NCI-H2227 treated with DMSO at 0.1 percent for 48 hours (cell line): ENCODE measurements at regions not wholly inside any gene's neighbourhood (a gene's known extent, or its start where the extent isn't known, plus 50 kb on each side); places are given as distances from the start of the nearest gene placed in this dataset.
"Not testable (repeated sequence)": the region's sequence is repeated elsewhere in the genome, so short reads cannot be mapped to it uniquely, and the experiment has no call there.

Experiments
- DNase-seq: peaks from one replicate; lab custom pipeline; 2025; lab: John Stamatoyannopoulos, UW

DNA sequence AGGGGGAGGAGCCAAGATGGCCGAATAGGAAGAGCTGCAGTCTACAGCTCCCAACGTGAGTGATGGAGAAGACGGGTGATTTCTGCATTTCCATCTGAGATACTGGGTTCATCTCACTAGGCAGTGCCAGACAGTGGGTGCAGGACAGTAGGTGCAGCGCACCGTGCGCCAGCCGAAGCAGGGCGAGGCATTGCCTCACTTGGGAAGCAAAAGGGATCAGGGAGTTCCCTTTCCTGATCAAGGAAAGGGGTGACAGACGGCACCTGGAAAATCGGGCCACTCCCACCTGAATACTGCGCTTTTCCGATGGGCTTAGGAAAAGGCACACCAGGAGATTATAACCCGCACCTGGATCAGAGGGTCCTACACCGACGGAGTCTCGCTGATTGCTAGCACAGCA is 121.1 kb upstream of the SESTD1 start:
- not testable (repeated sequence) for DNase-seq

DNA sequence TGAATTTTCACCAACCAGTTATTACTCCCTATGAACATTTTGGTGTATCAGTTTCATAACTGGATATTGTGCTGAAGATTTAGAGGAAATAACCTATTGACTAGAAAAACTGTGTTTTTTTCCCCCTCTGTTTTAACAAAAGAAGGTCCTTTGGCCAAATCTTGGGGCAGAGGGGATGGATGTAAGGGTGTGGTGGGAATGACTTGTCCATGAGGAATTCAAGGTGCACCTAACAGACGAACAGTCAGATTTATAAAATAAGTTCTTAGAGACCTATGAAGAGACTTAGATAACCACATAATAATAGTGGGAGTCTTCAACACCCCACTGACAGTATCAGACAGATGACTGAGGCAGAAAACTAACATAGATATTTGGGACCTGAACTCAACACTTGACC is 119.3 kb upstream of the SESTD1 start:
- no peak for DNase-seq

DNA sequence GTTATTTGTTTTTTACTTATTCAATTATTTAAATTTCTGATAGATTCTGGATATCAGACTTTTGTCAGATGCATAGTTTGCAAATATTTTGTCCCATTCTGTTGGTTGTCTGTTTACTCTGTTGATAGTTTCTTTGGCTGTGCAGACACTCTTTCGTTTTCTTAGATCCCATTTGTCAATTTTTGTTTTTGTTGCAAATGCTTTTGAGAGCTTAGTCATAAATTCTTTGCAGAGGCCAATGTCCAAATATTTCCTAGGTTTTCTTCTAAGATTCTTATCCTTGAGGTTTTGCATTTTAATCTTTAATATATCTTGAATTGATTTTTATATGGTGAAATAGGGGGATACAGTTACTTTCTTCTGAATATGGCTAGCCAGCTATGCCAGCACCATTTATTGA is 112.7 kb upstream of the SESTD1 start:
- DNase-seq, result no peak

DNA sequence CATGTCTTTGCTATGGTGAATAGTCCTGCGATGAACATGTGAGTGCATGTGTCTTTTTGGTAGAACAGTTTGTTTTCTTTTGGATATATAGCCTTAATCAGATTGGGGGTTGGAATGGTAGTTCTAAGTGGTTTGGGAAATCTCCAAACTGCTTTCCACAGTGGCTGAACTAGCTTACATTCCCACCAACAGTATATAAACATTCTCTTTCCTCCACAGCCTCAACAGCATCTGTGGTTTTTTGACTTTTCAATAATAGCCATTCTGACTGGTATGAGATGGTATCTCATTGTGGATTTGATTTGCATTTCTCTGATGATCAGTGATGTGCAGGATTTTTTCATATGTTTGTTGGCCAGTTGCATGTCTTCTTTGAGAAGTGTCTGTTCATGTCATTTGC is 112.2 kb upstream of the SESTD1 start:
- DNase-seq, result no peak

DNA sequence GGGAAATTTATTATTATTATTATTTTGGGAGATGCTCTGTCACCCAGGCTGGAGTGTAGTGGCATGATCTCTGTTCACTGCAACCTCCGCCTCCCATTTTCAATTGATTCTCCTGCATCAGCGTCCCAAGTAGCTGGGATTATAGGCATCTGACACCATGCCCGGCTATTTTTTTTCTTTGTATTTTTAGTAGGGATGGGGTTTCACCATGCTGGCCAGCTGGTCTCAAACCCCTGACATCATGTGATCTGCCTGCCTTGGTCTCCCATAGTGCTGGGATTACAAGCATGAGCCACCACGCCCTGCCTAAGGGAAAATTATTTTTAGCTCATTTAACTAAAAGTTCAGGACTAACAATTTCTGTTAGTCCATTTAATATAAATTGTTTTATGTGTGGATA is 109.2 kb upstream of the SESTD1 start:
- no peak for DNase-seq

DNA sequence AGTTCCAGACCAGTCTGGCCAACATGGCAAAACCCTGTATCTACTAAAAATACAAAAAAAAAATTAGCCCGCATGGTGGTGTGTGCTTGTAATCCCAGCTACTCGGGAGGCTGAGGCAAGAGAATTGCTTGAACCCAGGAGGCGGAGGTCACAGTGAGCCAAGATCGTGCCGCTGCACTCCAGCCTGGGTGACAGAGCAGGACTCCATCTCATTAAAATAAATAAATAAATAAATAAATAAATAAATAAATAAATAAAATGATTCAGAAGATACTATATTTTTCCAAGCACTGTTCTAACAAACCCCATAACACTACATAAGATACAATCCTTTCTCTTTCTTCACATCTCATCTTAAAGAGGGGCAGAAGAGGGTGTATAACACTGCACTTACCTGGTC is 100.9 kb upstream of the SESTD1 start:
- DNase-seq, result not testable (repeated sequence)

DNA sequence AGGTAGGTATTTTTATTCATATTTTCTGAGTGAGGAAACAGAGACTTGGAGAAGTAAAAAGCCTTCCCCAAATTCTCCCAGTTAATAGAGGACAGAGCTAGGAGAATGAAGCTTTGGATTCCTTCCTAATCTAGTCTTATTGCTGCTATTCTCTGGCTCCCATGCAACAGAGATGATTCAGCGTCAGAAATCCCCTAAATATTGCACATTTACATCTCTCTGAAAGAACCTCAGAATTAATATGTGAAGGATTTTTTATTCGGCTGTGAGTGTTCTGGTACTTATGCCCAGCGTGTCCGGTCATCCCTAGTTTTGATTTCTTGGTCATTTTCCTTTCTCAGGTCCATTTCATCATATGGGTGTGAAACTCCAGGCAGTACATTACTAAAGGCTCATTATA is 91.2 kb upstream of the SESTD1 start:
- DNase-seq, result no peak

DNA sequence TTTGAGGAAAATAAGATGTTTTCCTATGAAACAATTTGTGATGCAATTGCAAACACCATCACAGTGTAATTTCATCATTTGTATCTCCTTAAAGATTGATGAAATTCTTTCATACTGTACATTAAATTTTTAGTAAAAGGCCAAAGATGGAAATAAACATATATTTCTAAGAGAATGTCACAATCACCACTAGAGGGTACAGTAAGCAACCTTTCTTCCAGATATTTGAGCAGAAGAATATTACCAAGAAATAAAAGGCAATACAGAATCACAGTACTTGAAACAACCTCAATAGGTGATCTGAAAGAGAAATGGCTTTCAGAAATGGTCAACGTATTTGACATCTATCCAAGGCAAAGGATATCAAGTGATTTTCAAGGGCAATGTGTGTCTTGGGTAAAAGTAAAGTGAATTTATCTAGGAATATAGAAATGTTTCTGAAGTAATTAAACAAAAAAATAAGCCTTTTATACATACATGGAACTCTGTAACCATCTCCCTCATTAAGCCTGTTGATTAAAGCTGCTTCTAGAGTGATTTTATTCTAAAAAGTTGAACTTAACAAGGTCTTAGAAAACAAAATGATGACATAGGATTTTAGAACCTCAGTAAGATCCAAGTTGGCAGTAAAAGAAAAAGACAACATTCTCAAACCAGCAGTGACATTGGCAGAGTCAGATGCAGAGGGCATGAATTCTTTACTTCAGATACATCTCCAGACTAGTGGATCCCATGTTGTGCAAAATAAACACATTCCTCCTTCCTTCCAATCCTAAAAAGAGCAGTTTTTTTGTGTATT is 90.3 kb upstream of the SESTD1 start:
- DNase-seq, result no peak

DNA sequence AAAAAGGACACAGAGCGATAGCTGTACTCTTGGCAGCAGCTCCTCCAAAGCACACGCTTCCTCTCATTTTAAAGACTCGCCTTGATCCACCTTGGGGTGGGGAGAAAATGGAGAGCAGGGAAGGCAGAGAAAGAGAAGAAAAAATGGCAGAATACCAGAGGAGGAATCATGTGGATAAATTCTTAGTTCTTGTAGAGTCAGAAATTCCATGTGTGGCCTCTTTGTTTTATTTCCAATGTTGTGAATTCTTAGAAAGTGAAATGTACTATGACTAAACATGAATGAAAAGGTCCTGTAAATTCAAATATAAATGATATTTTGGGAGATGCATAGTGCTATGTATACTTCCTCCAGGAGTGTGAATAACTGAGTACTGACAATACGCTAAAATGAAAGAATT is 89.7 kb upstream of the SESTD1 start:
- DNase-seq, result no peak

DNA sequence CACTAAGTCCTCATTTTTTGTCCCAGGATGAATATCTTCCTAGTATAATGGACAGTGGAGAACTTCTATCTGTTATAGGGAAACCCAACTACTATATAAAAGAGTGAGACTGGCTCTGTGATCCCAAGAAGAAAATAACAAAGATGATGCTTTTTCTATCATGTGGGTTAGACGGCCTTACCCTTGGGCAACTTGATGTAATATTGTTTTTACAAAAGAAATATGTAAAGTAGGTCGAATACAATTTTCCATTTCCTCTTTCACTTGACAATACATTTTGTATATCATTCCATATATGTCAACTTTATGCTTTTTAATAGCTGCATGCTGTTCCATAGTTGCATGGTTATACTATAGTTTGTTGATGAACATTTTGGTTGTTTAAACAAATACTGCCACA is 87.5 kb upstream of the SESTD1 start:
- DNase-seq, result no peak

DNA sequence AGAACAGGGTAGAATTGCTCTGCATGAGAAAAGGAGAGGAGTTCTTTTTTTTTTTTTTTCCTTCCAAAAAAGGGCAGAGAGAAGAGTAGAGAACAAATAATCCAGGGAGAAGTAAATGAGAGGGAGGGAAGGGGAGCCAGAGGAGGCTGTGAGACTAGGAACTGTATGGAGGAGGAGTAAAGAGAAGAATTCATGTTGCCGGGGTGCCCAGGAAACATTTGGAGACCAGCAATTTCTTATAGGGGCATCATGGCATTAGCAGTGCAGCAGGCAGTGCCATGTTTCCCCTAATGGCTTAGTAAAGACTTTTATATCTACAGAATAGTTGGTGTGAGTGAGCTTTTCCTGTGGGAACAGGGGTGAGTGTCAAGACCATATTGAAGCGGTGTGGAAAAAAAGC is 86.4 kb upstream of the SESTD1 start:
- DNase-seq, result no peak

DNA sequence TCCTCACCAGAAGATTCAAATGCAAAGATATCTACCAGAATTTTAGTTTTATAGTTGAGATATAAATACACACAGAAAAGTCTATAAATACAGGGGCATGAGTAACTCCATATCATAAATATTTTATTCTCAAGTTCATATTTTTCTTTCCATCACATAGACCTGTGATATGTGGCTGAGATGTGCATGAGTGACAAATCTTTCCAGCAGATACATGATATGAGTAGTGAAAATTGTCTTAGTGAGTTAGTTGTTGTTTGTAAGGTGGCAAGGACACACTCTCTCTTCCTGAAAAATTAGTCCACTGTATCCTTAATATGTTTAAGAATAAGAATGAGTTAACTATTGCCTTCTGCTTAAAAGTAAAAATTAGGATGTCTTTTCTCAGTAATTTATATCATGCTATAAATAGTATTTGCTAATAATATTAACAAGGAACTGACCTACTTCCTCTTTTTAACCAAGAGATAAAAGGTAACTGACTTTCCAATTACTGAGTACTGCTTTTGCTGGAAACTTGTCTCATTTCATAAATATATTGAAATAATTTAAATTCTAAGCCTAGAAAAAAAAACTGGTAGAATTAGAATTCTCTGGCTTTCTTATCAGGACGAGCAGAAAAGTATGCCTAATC is 85.2 kb upstream of the SESTD1 start:
- no peak for DNase-seq

DNA sequence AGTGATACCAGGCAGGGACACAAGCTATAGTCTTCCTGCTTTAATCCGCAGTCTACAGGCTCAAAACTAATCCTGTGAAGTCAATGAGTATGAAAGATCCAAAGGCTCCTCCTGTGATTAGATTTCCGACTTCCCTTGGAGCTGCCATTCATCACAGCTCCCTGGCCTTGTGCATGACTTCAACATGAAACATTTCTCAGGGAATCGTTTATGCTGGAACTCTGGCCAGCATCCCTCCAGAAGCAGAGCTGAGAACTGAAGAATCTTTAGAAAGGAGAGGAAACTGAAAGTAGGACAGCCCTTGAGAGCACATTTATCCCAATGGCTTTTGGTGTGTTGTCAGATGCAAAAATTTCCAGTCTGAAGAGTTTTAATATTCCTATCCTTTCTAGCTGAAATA is 84.3 kb upstream of the SESTD1 start:
- no peak for DNase-seq

DNA sequence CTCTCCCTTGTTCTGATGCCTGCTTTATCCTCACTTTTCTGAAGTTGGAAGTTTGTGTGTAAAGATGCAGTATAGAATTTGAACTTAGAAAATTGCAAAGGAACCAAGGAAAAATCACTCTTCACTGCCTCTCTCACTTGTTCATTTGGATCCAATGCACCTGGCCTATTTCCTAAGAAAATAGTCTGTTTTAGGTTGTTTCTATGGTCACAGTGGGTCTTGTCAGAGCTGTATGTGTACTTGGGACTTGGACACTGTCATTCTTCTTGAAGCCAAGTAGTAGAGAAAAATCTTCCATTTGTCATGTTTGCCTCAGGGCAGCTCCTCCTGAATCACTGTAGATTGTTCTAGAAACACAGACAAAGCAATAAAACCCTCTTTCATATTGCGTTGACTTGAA is 80.3 kb upstream of the SESTD1 start:
- DNase-seq, result no peak

DNA sequence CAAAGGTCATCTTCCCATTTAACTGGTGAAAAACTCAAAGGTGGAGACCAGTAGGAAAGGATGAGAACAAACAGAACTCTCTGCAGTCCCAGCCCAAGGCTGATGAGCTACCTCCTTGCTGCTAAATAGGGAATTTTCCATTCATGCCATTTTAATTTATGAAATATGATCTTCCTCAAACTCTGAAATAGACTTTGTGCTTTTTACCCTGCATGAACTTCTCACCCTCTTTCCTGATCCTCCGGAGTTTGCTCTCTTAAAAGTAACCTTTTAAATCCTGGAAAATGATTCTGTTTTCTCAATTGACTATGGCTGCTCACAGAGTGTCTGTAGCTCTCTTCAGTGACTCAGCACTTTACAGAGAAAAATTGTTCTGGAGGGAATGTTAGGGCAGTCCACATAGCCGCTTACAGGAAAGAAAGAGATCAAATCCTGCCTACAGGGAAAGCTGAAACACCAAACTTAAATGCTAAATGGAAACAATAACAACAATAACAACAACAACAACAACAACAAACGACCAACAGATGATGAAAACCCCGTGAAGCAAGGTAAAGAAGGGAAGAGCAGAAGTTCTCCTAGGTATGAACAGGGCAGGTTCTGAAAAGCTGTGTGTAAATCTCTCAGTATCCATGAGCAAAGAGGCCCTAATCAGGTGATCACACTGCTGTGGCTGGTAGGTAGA is 79.8 kb upstream of the SESTD1 start:
- DNase-seq, result peak; percentile 14

DNA sequence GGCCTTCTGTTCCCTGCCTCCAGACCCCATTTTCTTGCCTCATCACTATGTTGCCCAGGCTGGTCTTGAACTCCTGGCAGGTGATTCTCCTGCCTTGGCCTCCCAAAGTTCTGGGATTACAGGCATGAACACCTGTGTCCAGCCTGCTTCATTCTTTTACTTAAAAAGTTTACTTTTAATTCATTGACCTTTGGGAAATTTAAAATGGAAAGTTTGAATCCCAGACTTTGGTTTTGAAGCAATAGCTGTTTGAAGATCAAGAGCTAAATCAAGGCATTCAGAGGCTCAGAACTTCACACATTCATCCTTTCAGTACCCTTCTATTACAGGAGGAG is 79.3 kb upstream of the SESTD1 start:
- no peak for DNase-seq

DNA sequence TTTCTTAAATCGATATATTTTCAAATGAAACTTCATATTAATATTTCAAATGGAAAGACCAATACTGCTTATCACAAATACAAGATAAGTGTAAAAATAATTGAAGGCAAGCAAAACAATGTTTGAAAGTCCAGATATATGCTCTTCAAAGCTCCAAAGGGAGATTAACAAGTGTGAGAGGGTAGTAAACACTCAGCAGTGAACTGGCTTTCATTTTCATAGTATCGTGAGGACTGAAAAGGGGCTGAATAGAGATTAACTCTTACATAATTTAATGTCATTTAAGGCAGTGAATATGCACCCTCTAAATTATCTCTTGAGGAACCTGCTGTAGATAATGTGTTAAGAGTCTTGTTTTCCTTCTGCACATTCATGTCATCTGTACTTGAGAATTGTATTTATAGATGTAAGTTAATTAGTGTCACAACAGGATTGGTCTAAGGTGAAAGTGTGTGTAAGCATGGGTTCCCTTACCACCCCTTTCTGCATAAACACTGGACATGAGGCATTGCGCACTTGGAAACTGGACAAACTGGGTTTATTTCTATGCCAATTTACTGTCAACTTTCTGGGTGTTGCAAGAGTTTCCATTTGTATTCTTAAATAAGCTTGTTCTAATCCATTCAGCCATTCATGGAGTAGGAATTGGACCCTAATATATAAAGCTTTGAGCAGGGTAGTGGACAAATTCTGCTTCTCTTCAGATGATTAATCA is 76.7 kb upstream of the SESTD1 start:
- no peak for DNase-seq

DNA sequence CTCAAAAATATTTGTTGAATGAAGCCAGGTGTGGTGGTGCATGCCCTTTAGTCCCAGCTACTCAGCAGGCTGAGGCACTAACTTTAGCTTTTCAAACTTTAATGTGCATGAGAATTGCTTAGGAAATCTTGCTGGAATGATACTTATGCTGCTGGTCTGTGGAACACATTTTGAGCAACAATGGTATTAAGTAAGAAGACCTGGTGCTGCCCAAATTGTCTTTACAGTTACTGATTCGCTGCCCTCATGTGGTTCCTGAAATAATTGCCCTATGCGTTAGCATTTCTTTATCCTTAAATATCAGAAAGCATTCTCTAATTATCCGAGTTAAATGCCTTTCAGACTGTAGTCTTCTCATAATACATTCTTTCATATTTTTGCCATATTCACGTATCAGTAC is 76.0 kb upstream of the SESTD1 start:
- no peak for DNase-seq

DNA sequence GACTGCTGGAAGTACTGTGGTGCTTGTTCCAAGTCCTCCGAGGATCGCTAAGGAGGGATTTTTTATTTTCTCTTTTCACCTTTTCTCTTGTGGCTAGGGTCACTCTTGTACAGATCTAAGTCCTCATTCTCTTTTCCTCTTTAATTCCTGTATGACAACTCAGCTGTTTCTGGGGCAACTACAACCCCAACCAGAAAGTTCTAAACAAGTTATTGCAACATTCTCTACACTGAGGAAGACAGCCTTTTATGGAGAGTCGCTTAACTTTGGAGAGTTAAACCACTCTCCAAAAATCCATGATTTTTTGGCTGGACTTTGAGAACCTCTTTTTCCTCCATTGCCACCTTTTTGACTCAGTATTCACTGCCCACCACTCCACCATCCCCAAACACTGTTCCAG is 74.0 kb upstream of the SESTD1 start:
- DNase-seq, result no peak

DNA sequence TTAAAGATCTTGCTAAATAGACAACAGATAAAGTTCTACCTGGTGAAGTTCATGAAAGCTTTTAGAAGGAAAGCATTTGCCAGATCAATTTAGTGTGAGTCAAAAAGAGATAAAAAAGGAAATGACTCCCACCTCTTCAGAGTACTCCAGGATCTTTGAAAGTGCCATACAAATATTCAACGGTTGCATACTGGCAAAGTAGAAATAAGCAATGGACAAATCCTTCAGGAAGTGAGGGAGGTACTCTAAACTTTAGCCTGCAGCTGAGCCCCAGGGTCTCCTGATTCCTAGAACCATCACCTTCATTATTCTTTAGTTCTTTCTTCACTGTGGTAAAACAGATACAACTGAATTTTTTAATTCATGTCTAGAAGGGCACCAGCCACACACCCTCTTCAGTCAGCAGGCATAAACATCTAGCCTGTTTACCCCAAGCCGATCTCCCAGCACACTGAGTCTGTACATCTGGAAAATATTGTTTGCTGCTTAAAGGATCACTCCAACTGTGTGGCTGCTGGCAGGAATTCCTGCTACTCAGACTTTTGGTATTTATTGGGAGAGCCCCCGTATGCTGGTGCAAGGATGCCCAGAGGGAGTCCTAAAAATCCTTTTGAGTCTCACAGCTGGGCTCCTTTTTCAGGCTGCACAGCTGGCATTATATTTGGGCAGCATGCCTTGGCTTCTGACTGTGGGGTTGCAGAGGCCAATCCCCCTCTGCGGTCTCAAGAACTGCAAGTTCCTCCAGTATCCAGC is 72.3 kb upstream of the SESTD1 start:
- peak; percentile 10 for DNase-seq

DNA sequence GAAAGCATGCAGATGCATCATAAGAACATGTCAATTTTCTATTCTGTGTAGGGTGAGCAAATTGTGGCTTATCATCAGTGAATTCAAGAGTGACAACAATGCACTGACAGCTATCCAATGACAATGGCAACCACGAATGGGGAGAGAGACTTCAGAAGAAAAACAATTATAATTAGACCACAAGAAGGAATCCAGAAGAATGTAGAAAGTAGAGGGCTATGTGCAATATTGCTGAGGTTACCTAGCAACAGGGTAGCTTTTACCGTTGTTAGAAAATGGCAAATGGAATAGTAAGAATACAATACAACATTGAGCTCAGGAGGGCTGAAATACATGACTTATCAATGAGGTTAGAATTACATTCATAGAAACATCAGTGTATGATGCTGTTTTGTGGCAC is 71.1 kb upstream of the SESTD1 start:
- DNase-seq, result no peak

DNA sequence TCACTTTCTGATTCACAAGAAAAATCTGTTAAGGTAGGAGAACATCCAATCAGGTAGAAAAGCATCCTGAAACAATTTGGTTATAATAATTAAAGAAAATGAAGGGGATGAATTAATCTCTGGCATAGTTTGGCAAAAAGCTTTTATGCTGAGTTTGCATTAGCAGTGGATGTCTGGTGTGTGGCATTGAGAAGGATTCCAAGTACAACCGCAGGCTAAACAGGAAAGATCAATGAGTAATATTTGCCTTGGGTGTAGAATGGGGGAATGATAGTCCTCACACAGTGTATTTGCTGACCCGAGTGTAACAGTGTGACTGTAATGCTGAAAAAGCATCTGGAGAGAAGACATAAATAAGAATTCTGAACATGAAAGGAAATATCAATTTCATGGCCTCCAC is 68.3 kb upstream of the SESTD1 start:
- no peak for DNase-seq
